ENCODE measurements at regions not wholly inside any gene's neighbourhood (a gene's known extent, or its start where the extent isn't known, plus 50 kb on each side); places are given as distances from the start of the nearest gene placed in this dataset.
"Not testable (repeated sequence)": the region's sequence is repeated elsewhere in the genome, so short reads cannot be mapped to it uniquely, and the experiment has no call there.

DNA sequence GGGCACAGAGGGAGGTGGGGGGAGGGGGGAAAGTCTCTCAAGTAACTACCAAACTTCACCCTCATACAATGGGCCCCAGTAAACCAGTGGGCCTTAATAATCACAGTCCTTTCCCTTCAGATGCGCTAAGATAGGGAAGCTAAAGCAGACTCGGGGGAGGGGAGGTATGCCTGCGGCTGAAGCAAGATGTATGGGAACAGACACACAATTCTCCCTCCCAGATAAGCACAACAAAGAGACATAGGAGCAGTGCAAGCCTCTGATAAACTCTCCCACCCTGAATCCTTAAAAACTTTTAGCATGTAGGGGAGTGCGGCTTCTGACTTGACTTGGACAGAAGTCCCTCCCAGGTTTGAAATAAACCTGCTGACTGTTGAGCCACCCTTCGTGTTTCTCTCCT lies 54.7 kb downstream of the PROP1 start:
- CTCF ChIA-PET, POLR2A ChIA-PET: not testable (repeated sequence)

DNA sequence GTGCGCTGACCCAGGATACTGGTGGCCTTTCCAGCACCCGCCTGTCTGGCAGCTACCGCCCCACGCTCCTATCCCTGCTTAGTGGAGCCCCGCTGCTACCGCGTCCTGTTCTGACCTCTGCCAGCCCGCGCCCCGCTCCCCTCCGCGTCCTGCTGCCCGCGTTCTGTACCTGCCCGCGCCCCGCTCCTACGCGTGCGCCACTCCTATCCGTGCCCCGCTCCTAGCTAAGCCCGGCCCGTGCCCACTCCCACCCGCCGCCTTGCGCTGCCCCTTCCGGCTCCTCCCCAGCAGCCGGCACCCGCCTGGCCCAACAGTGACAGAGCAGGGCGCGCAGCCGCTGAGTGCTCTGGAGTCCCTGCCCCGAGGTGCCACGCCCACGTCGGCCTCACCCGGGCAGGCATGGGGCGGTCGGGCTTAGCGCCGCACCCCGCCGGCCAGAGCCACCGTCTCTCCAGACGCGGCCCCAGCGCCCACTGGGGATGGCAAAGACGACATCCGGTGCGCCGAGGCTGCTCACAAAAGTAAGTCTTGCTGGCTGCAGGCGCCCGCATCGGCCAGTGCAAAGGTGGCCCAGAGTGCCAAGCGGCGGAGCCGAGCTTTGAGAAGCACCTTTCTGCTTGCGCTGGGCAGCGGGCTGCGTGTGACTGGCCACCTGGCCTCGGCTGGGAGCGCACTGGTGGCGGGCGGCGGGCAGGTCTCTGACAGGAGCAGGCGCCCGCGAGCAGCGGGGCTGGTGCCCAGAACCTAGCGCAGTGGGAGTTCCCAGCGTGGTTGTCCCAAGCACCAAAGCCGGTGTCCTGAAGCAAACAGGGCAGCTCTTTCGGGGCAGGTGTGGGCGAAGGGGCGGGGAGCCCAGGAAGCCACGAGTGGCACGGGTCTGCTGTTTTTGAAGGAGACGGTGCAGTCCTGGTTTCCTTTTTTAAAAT lies 56.5 kb downstream of the PROP1 start:
- POLR2A ChIA-PET, CTCF ChIA-PET: not testable (repeated sequence)

DNA sequence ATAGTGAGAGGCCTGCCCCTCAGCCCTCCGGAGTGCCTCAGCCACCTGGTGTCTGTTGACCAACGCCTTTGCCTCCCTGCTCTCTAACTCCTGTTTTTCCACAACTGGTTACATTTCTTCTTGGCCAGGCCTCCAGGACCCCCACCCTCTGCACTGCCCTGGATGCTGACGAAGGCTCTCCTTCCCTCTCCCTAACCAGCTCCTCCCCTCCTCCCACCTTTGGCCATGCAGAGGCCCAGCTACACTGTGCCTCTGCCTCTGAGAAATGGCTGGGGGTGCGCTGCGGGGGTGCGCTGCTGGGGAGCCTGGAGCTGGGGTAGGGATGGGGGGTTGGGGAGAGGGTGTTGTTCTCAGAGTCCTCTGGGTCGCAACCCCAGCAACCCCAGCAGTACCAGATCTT lies 57.3 kb downstream of the PROP1 start:
- CTCF ChIA-PET, result not testable (repeated sequence)

DNA sequence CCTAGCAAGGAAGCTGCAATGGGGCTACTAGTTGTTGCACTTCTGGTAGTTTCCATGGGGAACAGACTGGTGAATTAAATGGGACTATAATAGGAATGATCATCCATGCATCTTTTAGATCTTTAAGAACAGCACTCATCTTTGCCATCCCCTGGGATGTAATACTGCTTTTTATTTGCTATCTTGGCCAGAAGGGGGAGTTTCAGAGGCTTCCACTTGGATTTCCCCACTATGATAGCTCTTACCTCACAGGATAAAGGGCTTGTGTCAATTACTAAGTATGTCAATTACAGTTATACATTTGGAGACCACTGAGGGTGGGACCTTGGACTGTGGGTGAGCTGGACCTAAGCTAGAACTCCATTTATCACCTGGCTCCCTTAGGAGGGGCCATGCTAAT lies 61.8 kb downstream of the PROP1 start:
- POLR2A ChIA-PET, result not testable (repeated sequence)
- CTCF ChIA-PET, result interaction anchor here (0.6 kb wide), 1 partner anchor 156 kb away, joined by 3 read pairs; no protein-coding TSS in a partner anchor

More for the DNA sequence above, 57.3 kb downstream of the PROP1 start:
- POLR2A ChIA-PET, result not testable (repeated sequence)

DNA sequence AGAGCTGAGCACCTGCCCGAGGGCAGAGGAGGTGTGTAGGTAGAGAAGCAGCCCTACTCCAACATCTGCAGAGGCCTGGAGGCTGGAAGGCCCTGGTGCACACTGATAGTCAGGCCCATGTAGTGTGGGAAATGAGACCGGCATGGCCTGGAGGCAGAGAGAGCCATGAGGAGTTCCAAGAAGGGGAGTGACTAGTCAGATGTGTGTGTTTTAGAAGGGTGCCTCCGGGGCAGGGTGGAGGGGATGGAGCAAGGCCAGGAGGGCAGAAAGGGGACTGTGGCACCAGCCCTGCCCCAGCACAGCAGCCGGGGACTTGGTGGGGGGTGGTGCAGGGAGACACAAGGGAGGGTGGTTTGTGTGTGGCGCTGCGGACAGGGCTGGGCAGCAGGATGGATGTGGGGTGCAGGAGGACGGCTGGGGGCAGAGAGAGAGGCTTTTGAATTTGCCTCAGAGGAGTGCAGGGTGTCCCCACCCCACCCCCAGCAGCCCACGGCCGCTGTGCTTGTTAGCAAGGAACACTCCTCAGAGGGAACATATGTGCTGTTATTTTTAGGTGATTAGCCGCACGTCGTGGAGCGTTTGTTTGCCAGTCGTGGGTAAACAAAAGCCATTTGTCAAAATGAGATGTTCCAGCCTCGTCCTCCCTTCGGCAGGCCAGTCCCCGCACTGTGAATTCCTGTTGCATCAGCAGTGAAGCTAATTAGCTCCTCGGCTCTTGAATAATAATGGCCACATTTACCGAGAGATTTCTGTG lies 65.6 kb downstream of the PROP1 start:
- POLR2A ChIA-PET, result not testable (repeated sequence)

DNA sequence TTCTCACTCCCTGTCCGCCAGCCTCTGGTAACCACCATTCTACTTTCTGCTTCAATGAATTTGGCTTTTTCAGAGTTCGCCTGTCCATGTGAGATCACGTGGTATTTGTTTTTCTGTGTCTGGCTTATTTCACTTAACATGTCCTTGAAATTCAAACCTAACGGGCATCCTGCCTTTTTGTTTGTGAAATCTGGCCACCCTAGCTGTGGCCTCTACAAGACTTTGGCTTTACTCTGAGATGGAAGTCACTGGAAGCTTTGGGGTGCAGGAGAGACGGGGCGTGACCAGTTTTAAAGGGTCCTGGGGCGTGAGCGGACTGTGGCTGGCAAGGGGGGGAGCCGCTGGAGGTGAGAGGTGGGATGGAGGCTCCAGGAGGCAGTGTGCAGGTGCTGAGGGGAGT lies 66.4 kb downstream of the PROP1 start:
- CTCF ChIA-PET, POLR2A ChIA-PET: not testable (repeated sequence)

More for the DNA sequence above, 65.6 kb downstream of the PROP1 start:
- CTCF ChIA-PET, result not testable (repeated sequence)

DNA sequence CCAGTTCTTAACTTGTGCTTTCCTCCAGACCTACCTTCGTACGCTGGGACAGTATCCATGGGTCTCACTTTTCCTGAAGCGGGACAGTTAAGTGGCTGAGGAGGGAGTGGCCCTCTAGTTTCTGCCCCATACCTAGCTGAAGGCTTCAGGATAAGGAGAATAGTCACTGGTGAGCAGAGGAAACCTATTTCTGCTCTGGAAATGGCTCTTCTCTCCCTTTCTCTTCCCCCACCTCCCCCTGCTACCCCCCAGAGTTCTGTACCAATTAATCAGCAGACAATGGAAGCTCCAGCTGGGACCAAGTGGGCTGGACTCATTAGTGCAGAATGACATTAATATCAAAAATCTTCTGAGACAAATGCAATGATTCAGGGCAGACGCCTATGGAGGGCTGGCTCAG lies 68.5 kb downstream of the PROP1 start:
- POLR2A ChIA-PET, CTCF ChIA-PET: not testable (repeated sequence)

DNA sequence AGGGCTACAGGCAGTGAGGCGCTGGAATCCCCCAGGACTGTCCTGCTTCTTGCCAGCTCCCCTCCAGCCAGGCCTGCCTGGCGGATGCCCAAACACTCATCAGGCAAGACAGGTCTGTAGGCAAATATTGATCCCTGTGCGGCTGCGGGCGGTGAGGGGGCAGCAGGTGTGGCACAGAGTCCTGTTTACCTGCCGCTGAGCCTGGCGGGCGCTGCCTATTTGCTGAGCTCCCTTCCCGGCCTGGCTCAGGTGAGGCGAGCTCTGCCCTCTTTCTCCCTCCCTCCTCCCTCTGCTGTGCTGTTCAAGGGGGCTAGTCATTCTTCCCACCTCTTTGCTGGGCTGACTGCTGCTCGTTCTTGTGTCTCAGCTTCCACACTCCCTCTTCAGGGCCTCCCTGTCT lies 71.5 kb downstream of the PROP1 start:
- POLR2A ChIA-PET, CTCF ChIA-PET: not testable (repeated sequence)

DNA sequence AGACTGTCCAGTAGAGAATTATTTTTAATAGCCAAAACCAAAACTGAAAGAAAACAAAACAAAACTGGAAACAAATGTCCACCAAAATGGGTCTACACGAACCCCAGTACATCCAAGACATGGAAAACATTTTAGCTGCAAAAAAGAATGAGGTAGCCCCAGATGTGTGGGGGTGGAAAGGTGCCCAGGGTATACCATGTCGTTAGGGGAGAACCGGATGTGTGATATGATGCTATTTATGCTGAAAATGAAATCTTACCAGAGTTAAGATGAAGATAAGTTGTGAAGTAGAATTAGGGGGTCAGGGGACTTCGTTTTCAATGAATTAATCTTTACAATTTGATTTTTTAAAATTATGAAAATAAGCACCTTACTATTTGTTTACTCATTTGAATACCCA lies 72.2 kb downstream of the PROP1 start:
- POLR2A ChIA-PET, CTCF ChIA-PET: not testable (repeated sequence)

DNA sequence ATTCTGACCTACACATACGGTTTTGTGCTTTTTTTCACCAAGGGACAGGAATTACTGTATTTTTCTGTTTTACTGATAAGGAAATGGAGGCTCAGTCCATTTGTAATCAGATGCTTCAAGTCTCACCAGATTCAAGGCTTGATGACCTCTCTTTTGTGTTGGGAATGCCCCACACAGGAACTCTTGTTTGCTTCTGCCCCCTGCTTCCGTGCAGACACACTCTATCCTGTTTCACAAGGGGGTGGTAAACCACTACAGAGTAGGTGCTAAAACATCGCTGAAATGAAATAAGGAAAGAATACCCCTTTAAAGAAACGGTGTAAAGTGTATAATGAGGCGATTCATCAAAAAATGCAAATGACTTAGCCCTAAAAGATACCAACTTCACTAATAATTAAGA lies 72.9 kb downstream of the PROP1 start:
- CTCF ChIA-PET, POLR2A ChIA-PET: not testable (repeated sequence)

DNA sequence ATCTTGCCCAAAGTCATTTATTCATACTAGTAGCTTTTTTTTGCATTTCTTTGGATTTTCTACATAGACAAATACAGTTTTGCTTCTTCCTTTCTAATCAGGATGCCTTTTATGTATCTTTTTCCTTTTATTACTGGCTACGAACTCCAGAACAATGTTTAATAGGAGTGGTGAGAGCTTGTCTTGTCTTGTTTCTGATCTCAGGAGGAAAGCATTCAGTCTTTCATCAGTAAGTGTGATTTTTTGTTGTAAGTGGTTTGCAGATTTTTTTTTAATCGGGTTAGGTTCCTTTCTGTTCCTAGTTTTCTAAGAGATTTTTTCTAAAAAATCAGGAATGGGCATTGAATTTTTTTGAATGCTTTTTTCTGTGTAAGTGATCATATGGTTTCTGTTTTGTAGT lies 86.8 kb downstream of the PROP1 start:
- CTCF ChIA-PET, POLR2A ChIA-PET: not testable (repeated sequence)

DNA sequence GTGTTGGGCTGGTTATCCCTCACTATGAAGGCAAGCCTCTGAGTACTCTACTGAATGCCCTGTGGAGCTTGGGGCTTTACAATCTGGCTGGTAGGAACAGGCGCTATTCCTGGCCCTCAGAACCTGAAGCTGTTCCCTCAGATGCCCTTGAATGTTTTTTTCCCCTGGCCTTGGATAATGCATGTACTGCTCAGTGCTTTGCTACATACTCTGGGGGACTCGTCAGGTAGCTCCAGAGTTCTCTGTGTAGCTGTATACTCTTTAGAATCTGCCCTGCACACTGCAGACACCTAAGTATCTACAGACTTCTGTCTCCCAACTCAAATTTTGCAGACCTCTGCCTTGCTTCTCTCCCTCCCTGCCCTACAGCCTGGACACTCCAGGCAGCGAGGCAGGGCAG lies 93.2 kb downstream of the PROP1 start:
- POLR2A ChIA-PET, result not testable (repeated sequence)

DNA sequence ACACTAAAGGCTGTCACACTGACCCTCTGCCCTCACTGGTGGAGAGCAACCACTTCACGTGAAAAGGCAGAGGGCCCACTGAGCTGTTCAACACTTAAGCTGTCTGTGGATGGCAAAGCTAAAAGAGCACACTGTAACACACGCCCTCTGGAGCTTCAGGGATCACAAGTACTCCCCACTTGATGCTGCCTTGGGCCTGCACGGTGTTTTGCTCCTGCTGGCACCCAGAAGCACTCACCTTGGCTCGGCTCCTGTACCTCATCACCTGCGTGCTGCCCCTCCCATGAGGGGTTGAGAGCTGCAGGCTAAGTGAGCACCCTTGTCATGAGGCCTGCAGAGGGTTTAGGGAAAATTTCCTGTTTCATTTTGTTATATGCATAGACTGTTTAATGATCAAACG lies 96.0 kb downstream of the PROP1 start:
- POLR2A ChIA-PET, result not testable (repeated sequence)

More for the DNA sequence above, 93.2 kb downstream of the PROP1 start:
- CTCF ChIA-PET, result not testable (repeated sequence)

DNA sequence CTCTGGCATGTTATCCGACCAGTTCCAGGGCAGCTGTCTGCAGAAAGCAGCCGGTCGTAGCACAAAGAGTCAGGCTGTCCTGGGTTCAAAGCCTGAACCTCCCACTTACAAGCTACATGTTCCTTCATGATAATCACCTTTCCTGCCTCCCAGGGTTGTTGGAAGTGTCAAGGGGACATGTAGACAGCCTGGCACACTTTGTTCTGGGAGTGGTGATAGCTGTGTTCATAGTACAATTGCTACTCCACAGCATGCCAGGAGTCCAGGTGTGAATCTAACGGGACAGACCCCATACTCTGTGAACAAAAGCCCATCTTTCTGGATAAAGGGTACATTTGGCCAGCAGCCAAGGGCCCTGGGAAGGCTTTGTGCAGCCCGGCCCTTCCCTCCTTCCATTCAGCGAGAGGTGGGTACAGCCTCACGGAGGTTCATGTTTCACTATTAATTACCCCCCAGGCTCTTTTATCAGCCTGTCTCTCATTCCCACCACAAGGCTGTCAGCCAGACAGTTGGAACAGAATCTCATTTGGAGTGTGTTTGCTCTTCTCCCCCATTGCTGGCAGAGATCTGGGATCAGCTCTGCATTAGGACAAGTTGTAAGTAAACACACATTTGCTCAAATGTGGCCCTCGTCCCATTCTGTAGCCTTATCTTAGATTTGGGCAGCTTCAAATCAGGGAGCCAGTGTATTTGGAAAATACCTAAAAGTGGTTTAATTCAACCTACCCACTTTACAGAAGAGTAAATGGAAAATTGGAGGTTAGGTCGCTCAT lies 101.2 kb downstream of the PROP1 start:
- CTCF ChIA-PET, POLR2A ChIA-PET: not testable (repeated sequence)

More for the DNA sequence above, 96.0 kb downstream of the PROP1 start:
- CTCF ChIA-PET, result not testable (repeated sequence)

DNA sequence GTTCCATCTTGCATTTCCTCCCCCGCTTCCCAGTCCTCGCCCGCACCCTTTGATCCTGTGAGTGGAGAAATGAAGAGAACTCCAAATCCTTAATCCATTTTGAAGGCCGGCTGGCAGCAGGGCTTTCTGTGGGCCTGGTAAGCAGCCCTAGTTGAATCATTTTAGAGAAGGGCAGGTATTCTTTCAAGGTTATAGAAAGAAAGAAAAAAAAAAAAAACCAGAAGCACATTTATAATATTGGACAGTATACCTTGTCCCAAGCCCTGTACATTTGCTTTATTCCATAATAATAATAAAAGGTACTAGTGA lies 103.7 kb downstream of the PROP1 start:
- POLR2A ChIA-PET, CTCF ChIA-PET: not testable (repeated sequence)

DNA sequence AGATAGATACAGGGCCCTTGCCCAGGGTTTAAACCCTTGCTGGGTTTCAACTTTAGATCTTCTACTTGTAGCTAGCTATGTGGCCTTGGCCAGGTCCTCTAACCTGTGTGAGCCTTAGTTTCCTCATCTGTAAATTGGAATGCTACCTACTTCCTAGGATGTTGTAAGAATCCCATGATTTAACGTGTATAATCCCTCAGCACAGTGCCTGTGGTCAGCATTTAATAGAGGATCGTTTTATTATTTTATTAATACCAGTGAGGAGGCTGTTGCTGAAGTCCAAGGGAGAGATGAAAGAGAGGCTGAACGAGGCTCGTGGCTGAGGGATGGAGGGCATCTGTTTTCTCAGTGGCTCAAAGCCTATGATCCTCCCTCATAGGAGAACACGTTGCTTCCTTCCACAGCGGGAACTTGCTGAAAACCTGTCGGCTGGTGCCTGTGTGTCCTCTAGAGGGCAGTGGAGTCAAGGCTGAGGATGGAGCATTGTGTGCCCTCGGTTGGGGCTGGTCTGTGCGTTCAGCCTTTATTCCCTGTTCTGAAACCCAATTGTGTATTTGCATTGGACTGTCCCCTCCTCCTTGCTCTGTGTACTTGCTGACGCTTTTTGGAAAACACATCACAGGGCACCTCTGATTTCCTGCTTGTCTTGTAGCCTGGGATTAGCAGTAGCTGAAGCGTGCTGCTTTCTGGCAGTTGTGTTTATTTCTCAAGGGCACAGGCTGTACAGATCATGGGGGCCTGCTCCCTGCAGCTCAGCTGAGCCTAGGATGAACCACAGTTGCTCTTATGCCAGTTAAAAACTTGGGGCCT lies 104.3 kb downstream of the PROP1 start:
- CTCF ChIA-PET, result interaction anchor here (0.5 to 0.6 kb wide), 2 partner anchors 68 to 481 kb away, joined by 3 read pairs; no protein-coding TSS in a partner anchor
- POLR2A ChIA-PET, result not testable (repeated sequence)

DNA sequence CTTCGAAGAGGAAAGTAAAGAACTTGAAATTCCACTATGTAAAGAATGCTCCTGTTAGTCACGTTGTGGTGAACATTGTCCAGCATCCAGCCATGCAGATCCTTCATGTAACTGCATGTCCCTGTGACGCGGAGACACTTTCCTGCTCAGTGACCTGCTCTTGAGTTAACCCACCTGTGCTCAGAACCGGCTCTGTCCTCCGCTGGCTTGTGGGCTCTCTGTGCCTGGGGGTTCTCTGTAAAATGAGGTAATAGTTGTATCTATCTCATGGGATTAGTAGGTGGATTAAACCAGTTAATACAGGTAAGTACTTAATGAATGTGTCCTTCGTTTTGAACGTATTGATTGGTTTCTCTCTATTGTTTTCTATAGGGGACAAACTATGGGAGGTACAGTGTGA lies 100.6 kb upstream of the FAM153A start:
- CTCF ChIA-PET, POLR2A ChIA-PET: not testable (repeated sequence)

DNA sequence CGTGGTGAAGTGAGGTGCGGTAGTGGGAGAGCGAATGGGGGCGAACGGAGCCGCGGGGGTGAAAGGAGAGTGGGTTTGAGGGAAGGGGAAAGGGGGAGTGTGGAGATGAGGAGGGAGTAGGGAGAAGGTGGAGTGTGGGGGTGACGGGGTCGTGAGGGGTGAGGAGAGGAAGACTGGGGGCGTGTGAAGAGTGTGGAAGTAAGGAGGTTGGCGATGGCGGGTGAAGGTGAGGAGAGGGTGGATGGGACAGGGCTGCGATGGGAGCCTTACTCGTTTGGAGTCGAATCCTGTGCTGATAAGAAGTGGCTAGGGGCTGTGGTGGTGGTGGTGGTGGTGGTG lies 93.2 kb upstream of the FAM153A start:
- CTCF ChIA-PET, POLR2A ChIA-PET: not testable (repeated sequence)

DNA sequence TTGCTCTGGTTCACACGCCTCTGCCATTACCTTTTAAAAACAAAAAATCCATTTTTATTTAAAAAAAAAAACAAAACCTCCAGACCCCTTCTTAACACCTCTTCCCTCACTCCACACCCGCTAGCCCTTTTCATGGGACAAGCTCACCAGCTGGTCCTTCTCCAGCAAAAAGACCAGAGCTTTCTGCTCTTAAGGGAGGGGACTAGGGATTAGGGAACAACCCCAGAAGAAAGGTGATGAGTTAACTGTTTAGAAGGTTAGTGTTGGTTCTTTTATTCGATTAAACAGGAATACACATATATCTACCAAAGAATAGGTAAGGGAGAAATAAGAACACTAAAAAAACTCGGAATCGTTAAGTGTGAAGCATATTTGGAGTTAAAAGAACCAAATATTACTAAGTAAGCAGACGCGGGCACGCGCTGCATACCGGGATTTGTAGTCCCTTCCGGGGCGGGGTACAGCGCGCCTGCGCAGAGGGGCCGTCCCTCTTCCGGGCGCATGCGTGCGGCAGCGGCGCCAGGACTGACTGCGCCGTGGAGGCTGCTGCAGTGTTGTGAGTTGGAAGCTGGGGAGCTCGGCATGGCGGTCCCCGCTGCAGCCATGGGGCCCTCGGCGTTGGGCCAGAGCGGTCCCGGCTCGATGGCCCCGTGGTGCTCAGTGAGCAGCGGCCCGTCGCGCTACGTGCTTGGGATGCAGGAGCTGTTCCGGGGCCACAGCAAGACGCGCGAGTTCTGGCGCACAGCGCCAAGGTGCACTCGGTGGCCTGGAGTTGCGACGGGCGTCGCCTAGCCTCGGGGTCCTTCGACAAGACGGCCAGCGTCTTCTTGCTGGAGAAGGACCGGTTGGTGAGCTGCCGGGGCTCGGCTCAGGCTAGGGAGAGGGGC lies 92.6 kb upstream of the FAM153A start:
- POLR2A ChIA-PET, CTCF ChIA-PET: not testable (repeated sequence)

Measured in activated CD8-positive, alpha-beta memory T cell treated with anti-CD3 and anti-CD28 coated beads for 36 hours (primary cell).